HCT116 (cell line): ENCODE measurements at regions not wholly inside any gene's neighbourhood (a gene's known extent, or its start where the extent isn't known, plus 50 kb on each side); places are given as distances from the start of the nearest gene placed in this dataset.

Source experiments
- CEBPB ChIP-seq: IDR thresholded peaks from 2 replicates; pipeline ENCODE4 v1.6.1; 2012; ENCODE audit warnings: low read depth
- CTCF ChIP-seq, 3 experiments: fragments of 200-600 bp in 1 of 3; sonication (generic) in 1 of 3; IDR thresholded peaks in 2 of 3; conservative IDR thresholded peaks in 1 of 3; 2 replicates each; pipeline ENCODE4 v1.5.1; 2012 to 2017; ENCODE audit warnings: low read depth in 2 of 3, low read length in 2 of 3, antibody characterized with exemption in 1 of 3, borderline replicate concordance in 1 of 3, control low read depth in 1 of 3, mild to moderate bottlenecking in 1 of 3, mixed read lengths in 1 of 3, mixed run types in 1 of 3, moderate library complexity in 1 of 3; ENCODE audit not compliant: insufficient read depth in 1 of 3
- EZH2 ChIP-seq: fragments of 200-600 bp; sonication (generic); IDR thresholded peaks from 2 replicates; pipeline ENCODE4 v1.6.1; 2017; ENCODE audit warnings: antibody characterized with exemption, mixed run types
- EZH2phosphoT487 ChIP-seq: fragments of 200-600 bp; IDR thresholded peaks from 2 replicates; pipeline ENCODE4 v1.6.1; 2018; ENCODE audit warnings: antibody characterized with exemption, borderline replicate concordance
- JUND ChIP-seq: IDR thresholded peaks from 2 replicates; pipeline ENCODE4 v1.6.1; 2012
- MAX ChIP-seq: IDR thresholded peaks from 2 replicates; pipeline ENCODE4 v1.6.1; 2012
- POLR2A ChIP-seq: IDR thresholded peaks from 2 replicates; pipeline ENCODE4 v1.7.0; 2011; ENCODE audit warnings: borderline replicate concordance; ENCODE audit not compliant: insufficient read depth, insufficient read length; ENCODE audit errors: extremely low read depth
- SRF ChIP-seq: IDR thresholded peaks from 2 replicates; pipeline ENCODE4 v1.6.1; 2012; ENCODE audit warnings: low read depth
- TCF7L2 ChIP-seq: IDR thresholded peaks from 2 replicates; pipeline ENCODE4 v1.7.0; 2011; ENCODE audit warnings: borderline replicate concordance, inconsistent platforms; ENCODE audit not compliant: insufficient read depth, insufficient read length; ENCODE audit errors: extremely low read depth
- YY1 ChIP-seq: IDR thresholded peaks from 2 replicates; pipeline ENCODE4 v1.6.1; 2011; ENCODE audit warnings: low read length, low read depth, moderate library complexity, mild to moderate bottlenecking; ENCODE audit not compliant: insufficient replicate concordance; ENCODE audit errors: extremely low read depth
- ZBTB33 ChIP-seq: IDR thresholded peaks from 2 replicates; pipeline ENCODE4 v1.6.1; 2011; ENCODE audit warnings: mild to moderate bottlenecking, low read length, moderate library complexity; ENCODE audit not compliant: insufficient replicate concordance; ENCODE audit errors: extremely low read depth
- ZNF274 ChIP-seq: fragments of 200-500 bp; sonication (Bioruptor generic); IDR thresholded peaks from 2 replicates; pipeline ENCODE4 v1.6.1; 2014; ENCODE audit warnings: mild to moderate bottlenecking, low read depth, low read length, inconsistent platforms

- no peak for TF ChIP-seq CTCF (IDR thresholded peaks at IDR 0.05 in 2 of 3, conservative IDR thresholded peaks at IDR 0.05 in 1 of 3; ENCODE audit: borderline replicate concordance in 1 of 3, insufficient read depth in 1 of 3, low read depth in 2 of 3, low read length in 2 of 3)
- TF ChIP-seq POLR2A = no peak
- no peak for TF ChIP-seq EZH2
- TF ChIP-seq SRF = no peak
- TF ChIP-seq TCF7L2 = no peak
- TF ChIP-seq YY1 = no peak
- TF ChIP-seq EZH2phosphoT487 = no peak
- no peak for TF ChIP-seq CEBPB
- no peak for TF ChIP-seq ZNF274
- no peak for TF ChIP-seq MAX
- no peak for TF ChIP-seq JUND
- no peak for TF ChIP-seq ZBTB33
Measured at GRCh38 chr3:191529992-191530391, 69.0 kb downstream of the PYDC2 start.
